ENCODE measurements at regions not wholly inside any gene's neighbourhood (a gene's known extent, or its start where the extent isn't known, plus 50 kb on each side); places are given as distances from the start of the nearest gene placed in this dataset.

- H3K4me2 ChIP-seq (ENCODE audit: insufficient read depth, low read length): no peak overlapping the region
- TF ChIP-seq SOX6 (IDR thresholded peaks at IDR 0.05) (no peak), ZNF766 (CRISPR knock-in tag; conservative IDR thresholded peaks at IDR 0.05) (no peak), COPS2 (conservative IDR thresholded peaks at IDR 0.05) (no peak), GABPB1 (CRISPR knock-in tag; IDR thresholded peaks at IDR 0.05) (no peak), PREB (CRISPR knock-in tag; IDR thresholded peaks at IDR 0.05) (no peak), ZNF764 (CRISPR knock-in tag; IDR thresholded peaks at IDR 0.05; ENCODE audit: low read depth) (no peak), ZNF12 (CRISPR knock-in tag; IDR thresholded peaks at IDR 0.05) (no peak), POLR2AphosphoS2 (IDR thresholded peaks at IDR 0.05; ENCODE audit: low read length) (no peak), KAT8 (IDR thresholded peaks at IDR 0.05; ENCODE audit: low read depth) (no peak), CCAR2 (IDR thresholded peaks at IDR 0.05; ENCODE audit: low read depth, low read length) (no peak), BRD4 (IDR thresholded peaks at IDR 0.05) (no peak), NFXL1 (CRISPR knock-in tag; IDR thresholded peaks at IDR 0.05) (no peak), ARNT (IDR thresholded peaks at IDR 0.05) (no peak), RFX5 (IDR thresholded peaks at IDR 0.05; ENCODE audit: low read depth, low read length) (no peak), E2F1 (CRISPR knock-in tag; IDR thresholded peaks at IDR 0.05) (no peak), BCOR (IDR thresholded peaks at IDR 0.05) (no peak), KLF13 (tag; IDR thresholded peaks at IDR 0.05; ENCODE audit: borderline replicate concordance, low read depth) (no peak)
- no TSS peak for BruUV-seq (replicated peaks)
- H2AFZ ChIP-seq (ENCODE audit: low read depth, low read length): no peak overlapping the region
- POLR2A ChIA-PET: interaction anchor here (0.7 kb wide), 1 partner anchor 26 kb away, joined by 3 read pairs; no protein-coding TSS in a partner anchor
- 0% methylated on average over 9 of the region's 15 CpGs for WGBS (ENCODE audit: insufficient coverage, low coverage, missing lambda C conversion rate)
- in situ Hi-C loops (cut with MboI): no loop called here
- H3K79me2 ChIP-seq (ENCODE audit: control insufficient read depth, insufficient read depth, low read length): no peaks in the 10 kb centered on the region
- H3K9ac ChIP-seq (ENCODE audit: insufficient read depth in 1 of 2, low read depth in 2 of 2, low read length in 2 of 2): no peak overlapping the region
- ATAC-seq (no peak), DNase-seq (ENCODE audit: extremely low read depth in 1 of 4, low spot score in 3 of 4) (no peak), FAIRE-seq (no peak)
- peaks cover 0 to 10% of the 10 kb centered on the region in 2 experiments; a peak in 2 of 5 replicates for H3K4me1 ChIP-seq (replicated peaks in 1 of 2; ENCODE audit: control insufficient read depth in 2 of 2, insufficient read depth in 2 of 2, low read length in 2 of 2)
- H4K20me1 ChIP-seq (replicated peaks; ENCODE audit: control insufficient read depth, insufficient read depth, low read length): no peaks in the 10 kb centered on the region
- CTCF ChIA-PET (ENCODE audit: low intra/inter-chr PET ratio): no interaction called here
- H3K27me3 ChIP-seq (ENCODE audit: control insufficient read depth in 2 of 2, insufficient read depth in 2 of 2, low read length in 2 of 2): peaks cover 4 to 51% of the 10 kb centered on the region in 2 experiments; a peak in 4 of 5 replicates
- H3K4me3 ChIP-seq: no peak overlapping the region
- no peak overlapping the region for H3K27ac ChIP-seq (ENCODE audit: extremely low read depth, low read depth, low read length)
- H3K9me3 ChIP-seq (replicated peaks; ENCODE audit: control insufficient read depth, insufficient read depth, low read depth, low read length): no peaks in the 10 kb centered on the region
- intact Hi-C loops (cut with micrococcal nuclease): no loop called here
- no peaks in the 10 kb centered on the region for H3K36me3 ChIP-seq (ENCODE audit: control insufficient read depth, insufficient read depth, low read length)
- no peaks in the 10 kb centered on the region for H3K9me1 ChIP-seq (ENCODE audit: control insufficient read depth, insufficient read depth, low read length)
Measured at GRCh38 chr4:3834186-3834662, 68.0 kb downstream of the ADRA2C start.

All from K562 (cell line).